Transverse colon (tissue), 4 donors: ENCODE measurements at regions not wholly inside any gene's neighbourhood (a gene's known extent, or its start where the extent isn't known, plus 50 kb on each side); places are given as distances from the start of the nearest gene placed in this dataset.

Experiments used
- EP300 ChIP-seq: sonication (generic); formaldehyde crosslinking; IDR thresholded peaks from one replicate; pipeline ENCODE4 v1.6.1; 2017; ENCODE audit warnings: antibody characterized with exemption, low read depth
- POLR2AphosphoS5 ChIP-seq, 3 donors: sonication (generic); formaldehyde crosslinking; IDR thresholded peaks; one replicate each; pipeline ENCODE4 v1.6.1; 2016; ENCODE audit warnings: antibody characterized with exemption in 3 of 3
- TF ChIP-seq, protein P1 (sequence below), 5 experiments: fragments of 200-600 bp in 3 of 5; fragments of 450-650 bp in 2 of 5; sonication (generic) in 3 of 5; IDR thresholded peaks; 1 replicate in 2 of 5; 2 replicates in 3 of 5; pipeline ENCODE4 v1.5.1; 2016 to 2017; ENCODE audit warnings: antibody characterized with exemption in 5 of 5, inconsistent platforms in 3 of 5, mild to moderate bottlenecking in 2 of 5, moderate library complexity in 1 of 5

GRCh38 chr22:47345025-47345424, 582.6 kb downstream of the TBC1D22A start:
- TF ChIP-seq, protein P1, sequence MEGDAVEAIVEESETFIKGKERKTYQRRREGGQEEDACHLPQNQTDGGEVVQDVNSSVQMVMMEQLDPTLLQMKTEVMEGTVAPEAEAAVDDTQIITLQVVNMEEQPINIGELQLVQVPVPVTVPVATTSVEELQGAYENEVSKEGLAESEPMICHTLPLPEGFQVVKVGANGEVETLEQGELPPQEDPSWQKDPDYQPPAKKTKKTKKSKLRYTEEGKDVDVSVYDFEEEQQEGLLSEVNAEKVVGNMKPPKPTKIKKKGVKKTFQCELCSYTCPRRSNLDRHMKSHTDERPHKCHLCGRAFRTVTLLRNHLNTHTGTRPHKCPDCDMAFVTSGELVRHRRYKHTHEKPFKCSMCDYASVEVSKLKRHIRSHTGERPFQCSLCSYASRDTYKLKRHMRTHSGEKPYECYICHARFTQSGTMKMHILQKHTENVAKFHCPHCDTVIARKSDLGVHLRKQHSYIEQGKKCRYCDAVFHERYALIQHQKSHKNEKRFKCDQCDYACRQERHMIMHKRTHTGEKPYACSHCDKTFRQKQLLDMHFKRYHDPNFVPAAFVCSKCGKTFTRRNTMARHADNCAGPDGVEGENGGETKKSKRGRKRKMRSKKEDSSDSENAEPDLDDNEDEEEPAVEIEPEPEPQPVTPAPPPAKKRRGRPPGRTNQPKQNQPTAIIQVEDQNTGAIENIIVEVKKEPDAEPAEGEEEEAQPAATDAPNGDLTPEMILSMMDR (IDR thresholded peaks at IDR 0.05), result no peak
- TF ChIP-seq EP300 (no peak), POLR2AphosphoS5 (IDR thresholded peaks at IDR 0.05) (no peak)
